Activated CD4-positive, alpha-beta T cell treated with anti-CD3 and anti-CD28 coated beads, Interleukin-2, amount 10 ng/mL, durations not matched to agents 7 days and 5 days (primary cell): ENCODE measurements at regions not wholly inside any gene's neighbourhood (a gene's known extent, or its start where the extent isn't known, plus 50 kb on each side); places are given as distances from the start of the nearest gene placed in this dataset.

Experiments used
- CTCF ChIA-PET: fragments of 350-600 bp; sonication (Branson Sonifier 250); formaldehyde crosslinking; loops from one replicate; lab custom pipeline; 2021; ENCODE audit warnings: antibody characterized with exemption; lab: Charles Lee
- POLR2A ChIA-PET: fragments of 350-600 bp; sonication (Branson Sonifier 250); formaldehyde crosslinking; loops from one replicate; lab custom pipeline; 2021; ENCODE audit warnings: antibody characterized with exemption; lab: Charles Lee
- DNase-seq: peaks from one replicate; pipeline ENCODE4 v3.0.0-alpha.2; 2020
- H3K27ac Mint-ChIP-seq: one replicate; pipeline ENCODE4 v1.8.0; 2021; ENCODE audit warnings: mild to moderate bottlenecking, moderate library complexity, mixed read lengths
- H3K27me3 Mint-ChIP-seq: one replicate; pipeline ENCODE4 v1.8.0; 2021; ENCODE audit warnings: mixed read lengths
- H3K36me3 Mint-ChIP-seq: one replicate; pipeline ENCODE4 v1.8.0; 2021; ENCODE audit warnings: low read depth, mixed read lengths
- H3K4me1 Mint-ChIP-seq: one replicate; pipeline ENCODE4 v1.8.0; 2021; ENCODE audit warnings: mixed read lengths
- H3K4me3 Mint-ChIP-seq: one replicate; pipeline ENCODE4 v1.8.0; 2021; ENCODE audit warnings: mild to moderate bottlenecking, moderate library complexity, mixed read lengths
- H3K9me3 Mint-ChIP-seq: one replicate; pipeline ENCODE4 v1.8.0; 2021; ENCODE audit warnings: mixed read lengths

- H3K27me3 Mint-ChIP-seq, result no peaks in the 10 kb centered on the region
- ChIA-PET POLR2A (no interaction called here), CTCF (interaction anchor here (0.6 kb wide), 1 partner anchor 65 kb away, joined by 3 read pairs; no protein-coding TSS in a partner anchor)
- H3K36me3 Mint-ChIP-seq, result no peaks in the 10 kb centered on the region
- no peak overlapping the region for H3K27ac Mint-ChIP-seq
- H3K4me3 Mint-ChIP-seq, result no peak overlapping the region
- H3K9me3 Mint-ChIP-seq, result peaks cover 4% of the 10 kb centered on the region
- DNase-seq, result no peak
- H3K4me1 Mint-ChIP-seq, result no peaks in the 10 kb centered on the region
These were observed 1492.4 kb downstream of the AACS start for GRCh38 chr12:126557659-126558058.

- no peaks in the 10 kb centered on the region for H3K4me1 Mint-ChIP-seq
- no peaks in the 10 kb centered on the region for H3K36me3 Mint-ChIP-seq
- ChIA-PET CTCF (interaction anchor here (0.6 kb wide), 1 partner anchor 64 kb away, joined by 3 read pairs; no protein-coding TSS in a partner anchor), POLR2A (no interaction called here)
- H3K27ac Mint-ChIP-seq, result no peak overlapping the region
- no peak overlapping the region for H3K4me3 Mint-ChIP-seq
- no peaks in the 10 kb centered on the region for H3K27me3 Mint-ChIP-seq
- DNase-seq, result no peak
- peaks cover 4% of the 10 kb centered on the region for H3K9me3 Mint-ChIP-seq
These were observed 1493.0 kb downstream of the AACS start for GRCh38 chr12:126558219-126558618.

- H3K4me1 Mint-ChIP-seq, result no peaks in the 10 kb centered on the region
- POLR2A ChIA-PET, result no interaction called here
- H3K27me3 Mint-ChIP-seq, result no peaks in the 10 kb centered on the region
- no peak overlapping the region for H3K27ac Mint-ChIP-seq
- CTCF ChIA-PET, result no interaction called here
- H3K36me3 Mint-ChIP-seq, result no peaks in the 10 kb centered on the region
- no peak for DNase-seq
- H3K9me3 Mint-ChIP-seq, result peaks cover 4% of the 10 kb centered on the region
- no peak overlapping the region for H3K4me3 Mint-ChIP-seq
These were observed 1493.6 kb downstream of the AACS start for GRCh38 chr12:126558810-126559209.

- Mint-ChIP-seq H3K4me3 (no peak overlapping the region), H3K36me3 (no peaks in the 10 kb centered on the region), H3K4me1 (no peaks in the 10 kb centered on the region), H3K27ac (no peak overlapping the region), H3K9me3 (peaks cover 9% of the 10 kb centered on the region), H3K27me3 (no peaks in the 10 kb centered on the region)
- POLR2A ChIA-PET, result no interaction called here
- CTCF ChIA-PET, result no interaction called here
- no peak for DNase-seq
These were observed 1501.8 kb downstream of the AACS start for GRCh38 chr12:126567016-126567415.

GRCh38 chr12:126569706-126570105 is 1504.5 kb downstream of the AACS start:
- DNase-seq, result no peak
- Mint-ChIP-seq H3K27ac (no peak overlapping the region), H3K4me3 (no peak overlapping the region), H3K36me3 (no peaks in the 10 kb centered on the region), H3K9me3 (peaks cover 9% of the 10 kb centered on the region), H3K4me1 (peaks cover 4% of the 10 kb centered on the region), H3K27me3 (no peaks in the 10 kb centered on the region)
- ChIA-PET POLR2A (no interaction called here), CTCF (no interaction called here)

GRCh38 chr12:126570566-126570965 is 1505.3 kb downstream of the AACS start:
- ChIA-PET CTCF (no interaction called here), POLR2A (no interaction called here)
- H3K27me3 Mint-ChIP-seq, result no peaks in the 10 kb centered on the region
- DNase-seq, result no peak
- peaks cover 4% of the 10 kb centered on the region for H3K4me1 Mint-ChIP-seq
- H3K4me3 Mint-ChIP-seq, result no peak overlapping the region
- peaks cover 9% of the 10 kb centered on the region for H3K9me3 Mint-ChIP-seq
- no peaks in the 10 kb centered on the region for H3K36me3 Mint-ChIP-seq
- H3K27ac Mint-ChIP-seq, result no peak overlapping the region

GRCh38 chr12:126572170-126572569 is 1506.9 kb downstream of the AACS start:
- Mint-ChIP-seq H3K9me3 (peaks cover 6% of the 10 kb centered on the region), H3K27ac (no peak overlapping the region), H3K27me3 (no peaks in the 10 kb centered on the region), H3K36me3 (no peaks in the 10 kb centered on the region), H3K4me3 (no peak overlapping the region), H3K4me1 (peaks cover 4% of the 10 kb centered on the region)
- no peak for DNase-seq
- CTCF ChIA-PET, result no interaction called here
- POLR2A ChIA-PET, result no interaction called here

GRCh38 chr12:126581655-126582054 is 1516.4 kb downstream of the AACS start:
- CTCF ChIA-PET, result no interaction called here
- no peaks in the 10 kb centered on the region for H3K4me1 Mint-ChIP-seq
- peaks cover 5% of the 10 kb centered on the region for H3K9me3 Mint-ChIP-seq
- H3K36me3 Mint-ChIP-seq, result no peaks in the 10 kb centered on the region
- no peaks in the 10 kb centered on the region for H3K27me3 Mint-ChIP-seq
- no peak for DNase-seq
- POLR2A ChIA-PET, result no interaction called here
- H3K4me3 Mint-ChIP-seq, result no peak overlapping the region
- no peak overlapping the region for H3K27ac Mint-ChIP-seq

GRCh38 chr12:126582231-126582630 is 1517.0 kb downstream of the AACS start:
- no peaks in the 10 kb centered on the region for H3K36me3 Mint-ChIP-seq
- H3K9me3 Mint-ChIP-seq, result peaks cover 5% of the 10 kb centered on the region
- H3K27ac Mint-ChIP-seq, result no peak overlapping the region
- H3K4me3 Mint-ChIP-seq, result no peak overlapping the region
- H3K4me1 Mint-ChIP-seq, result no peaks in the 10 kb centered on the region
- CTCF ChIA-PET, result no interaction called here
- no peak for DNase-seq
- POLR2A ChIA-PET, result no interaction called here
- H3K27me3 Mint-ChIP-seq, result no peaks in the 10 kb centered on the region

- ChIA-PET CTCF (no interaction called here), POLR2A (interaction anchor here (0.6 kb wide), 1 partner anchor 1058 kb away, joined by 3 read pairs; no protein-coding TSS in a partner anchor)
- peaks cover 7% of the 10 kb centered on the region for H3K9me3 Mint-ChIP-seq
- peak; percentile 44 for DNase-seq
- H3K4me3 Mint-ChIP-seq, result no peak overlapping the region
- no peaks in the 10 kb centered on the region for H3K36me3 Mint-ChIP-seq
- peaks cover 2% of the 10 kb centered on the region for H3K27me3 Mint-ChIP-seq
- peak overlapping the region; percentile 20 for H3K27ac Mint-ChIP-seq
- H3K4me1 Mint-ChIP-seq, result peaks cover 25% of the 10 kb centered on the region
These were observed 1523.5 kb downstream of the AACS start for GRCh38 chr12:126588586-126589249.

- Mint-ChIP-seq H3K27ac (no peak overlapping the region), H3K36me3 (no peaks in the 10 kb centered on the region), H3K4me3 (no peak overlapping the region), H3K4me1 (peaks cover 25% of the 10 kb centered on the region), H3K9me3 (peaks cover 2% of the 10 kb centered on the region), H3K27me3 (peaks cover 2% of the 10 kb centered on the region)
- POLR2A ChIA-PET, result no interaction called here
- DNase-seq, result no peak
- CTCF ChIA-PET, result no interaction called here
These were observed 1526.3 kb downstream of the AACS start for GRCh38 chr12:126591533-126591932.

GRCh38 chr12:126601184-126602170 is 1536.2 kb downstream of the AACS start:
- no peak for DNase-seq
- no peak overlapping the region for H3K4me3 Mint-ChIP-seq
- POLR2A ChIA-PET, result no interaction called here
- H3K27me3 Mint-ChIP-seq, result no peaks in the 10 kb centered on the region
- peaks cover 5% of the 10 kb centered on the region for H3K9me3 Mint-ChIP-seq
- no peaks in the 10 kb centered on the region for H3K4me1 Mint-ChIP-seq
- no peak overlapping the region for H3K27ac Mint-ChIP-seq
- CTCF ChIA-PET, result no interaction called here
- no peaks in the 10 kb centered on the region for H3K36me3 Mint-ChIP-seq

GRCh38 chr12:126602612-126603011 is 1537.4 kb downstream of the AACS start:
- no peaks in the 10 kb centered on the region for H3K36me3 Mint-ChIP-seq
- H3K27ac Mint-ChIP-seq, result no peak overlapping the region
- H3K9me3 Mint-ChIP-seq, result peaks cover 8% of the 10 kb centered on the region
- H3K4me3 Mint-ChIP-seq, result no peak overlapping the region
- POLR2A ChIA-PET, result no interaction called here
- no peak for DNase-seq
- H3K4me1 Mint-ChIP-seq, result no peaks in the 10 kb centered on the region
- CTCF ChIA-PET, result interaction anchor here (0.6 kb wide), 1 partner anchor 947 kb away, joined by 3 read pairs; no protein-coding TSS in a partner anchor
- no peaks in the 10 kb centered on the region for H3K27me3 Mint-ChIP-seq
